NB4 (cell line): ENCODE measurements at regions not wholly inside any gene's neighbourhood (a gene's known extent, or its start where the extent isn't known, plus 50 kb on each side); places are given as distances from the start of the nearest gene placed in this dataset.

Source experiments
- CTCF ChIP-seq: IDR thresholded peaks from one replicate; pipeline ENCODE4 v1.5.1; 2012; ENCODE audit warnings: low read depth, low read length
- MAX ChIP-seq: IDR thresholded peaks from 2 replicates; pipeline ENCODE4 v1.6.1; 2011; ENCODE audit warnings: low read depth, low read length
- POLR2A ChIP-seq: IDR thresholded peaks from 2 replicates; pipeline ENCODE4 v1.6.1; 2011; ENCODE audit warnings: mild to moderate bottlenecking; ENCODE audit not compliant: insufficient read length; ENCODE audit errors: extremely low read depth

GRCh38 chr9:82354279-82354659 is 365.7 kb downstream of the SPATA31D1 start:
- TF ChIP-seq CTCF (no peak), POLR2A (no peak), MAX (no peak)
